AG09309 (cell line): ENCODE measurements at regions not wholly inside any gene's neighbourhood (a gene's known extent, or its start where the extent isn't known, plus 50 kb on each side); places are given as distances from the start of the nearest gene placed in this dataset.

Experiments used
- DNase-seq: peaks from one replicate; pipeline ENCODE4 v3.0.0-alpha.2; 2010; ENCODE audit warnings: low read depth
- H3K4me3 ChIP-seq: 2 replicates; pipeline ENCODE4 v1.5.1; 2011; ENCODE audit warnings: mild to moderate bottlenecking, low read depth, low read length, moderate library complexity; ENCODE audit not compliant: control insufficient read depth
- TF ChIP-seq, protein P1 (sequence below): IDR thresholded peaks from 2 replicates; pipeline ENCODE4 v1.5.1; 2011; ENCODE audit warnings: mild to moderate bottlenecking, low read depth, low read length, inconsistent platforms; ENCODE audit not compliant: insufficient read depth, control insufficient read depth; ENCODE audit errors: missing control alignments

DNA sequence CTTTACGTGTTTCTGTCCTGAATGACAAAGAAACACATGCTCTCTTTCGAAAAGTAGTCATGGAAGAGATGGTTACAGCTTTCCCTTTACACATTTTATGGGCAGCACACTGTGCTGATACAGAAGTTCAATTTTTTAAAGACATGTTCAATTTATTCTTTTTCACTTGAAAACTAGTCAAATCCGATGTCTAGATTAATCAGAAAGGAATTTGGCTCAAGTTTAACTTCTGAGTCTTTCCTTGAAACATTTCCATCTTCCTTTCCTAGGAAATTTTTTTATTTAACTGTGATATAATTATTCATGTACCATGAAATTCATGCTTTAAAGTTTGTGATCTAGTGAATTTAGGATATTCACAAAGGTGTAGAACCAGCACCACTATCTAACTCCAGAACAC, 360.1 kb downstream of the TNS3 start:
- TF ChIP-seq, protein P1, sequence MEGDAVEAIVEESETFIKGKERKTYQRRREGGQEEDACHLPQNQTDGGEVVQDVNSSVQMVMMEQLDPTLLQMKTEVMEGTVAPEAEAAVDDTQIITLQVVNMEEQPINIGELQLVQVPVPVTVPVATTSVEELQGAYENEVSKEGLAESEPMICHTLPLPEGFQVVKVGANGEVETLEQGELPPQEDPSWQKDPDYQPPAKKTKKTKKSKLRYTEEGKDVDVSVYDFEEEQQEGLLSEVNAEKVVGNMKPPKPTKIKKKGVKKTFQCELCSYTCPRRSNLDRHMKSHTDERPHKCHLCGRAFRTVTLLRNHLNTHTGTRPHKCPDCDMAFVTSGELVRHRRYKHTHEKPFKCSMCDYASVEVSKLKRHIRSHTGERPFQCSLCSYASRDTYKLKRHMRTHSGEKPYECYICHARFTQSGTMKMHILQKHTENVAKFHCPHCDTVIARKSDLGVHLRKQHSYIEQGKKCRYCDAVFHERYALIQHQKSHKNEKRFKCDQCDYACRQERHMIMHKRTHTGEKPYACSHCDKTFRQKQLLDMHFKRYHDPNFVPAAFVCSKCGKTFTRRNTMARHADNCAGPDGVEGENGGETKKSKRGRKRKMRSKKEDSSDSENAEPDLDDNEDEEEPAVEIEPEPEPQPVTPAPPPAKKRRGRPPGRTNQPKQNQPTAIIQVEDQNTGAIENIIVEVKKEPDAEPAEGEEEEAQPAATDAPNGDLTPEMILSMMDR: no peak
- DNase-seq: no peak
- no peak overlapping the region for H3K4me3 ChIP-seq

DNA sequence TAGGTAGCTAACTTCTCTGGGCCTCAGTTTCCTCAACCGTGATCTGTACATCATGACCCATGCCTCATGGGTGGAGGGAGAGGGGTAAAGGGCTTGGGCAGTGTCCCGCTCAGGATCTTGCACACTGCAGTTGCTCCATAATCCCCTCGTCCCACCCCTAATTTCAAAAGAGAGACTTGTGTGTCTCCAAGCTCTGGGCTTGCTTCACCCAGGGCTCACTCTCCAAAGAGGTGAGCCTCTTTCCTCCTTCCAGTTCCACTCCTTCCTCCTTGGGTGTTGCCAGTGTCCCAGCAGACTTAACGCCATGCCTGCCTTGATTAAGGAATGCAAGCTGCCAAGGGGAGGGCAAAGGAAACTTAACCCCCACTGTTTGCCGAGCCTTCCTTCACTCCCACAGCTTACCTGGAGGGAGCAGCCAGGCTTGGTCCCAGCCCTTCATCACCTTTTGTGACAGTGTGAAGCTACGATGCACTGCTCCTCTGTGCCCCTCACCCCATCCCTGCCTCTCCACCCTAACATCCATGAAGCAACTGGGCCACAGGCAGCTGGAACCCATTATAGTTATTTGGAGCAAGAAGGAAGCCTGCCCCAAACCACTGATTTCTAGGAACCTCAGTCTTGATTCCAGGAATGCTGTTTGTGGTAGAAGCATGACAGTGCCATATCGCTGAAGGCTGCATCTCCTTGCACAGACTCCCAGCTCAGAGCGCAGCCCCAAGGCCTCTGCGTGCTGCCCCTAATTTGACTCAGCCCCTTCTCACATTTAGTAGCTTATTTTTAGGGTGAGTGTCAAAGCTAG, 363.3 kb downstream of the TNS3 start:
- no peak overlapping the region for H3K4me3 ChIP-seq
- peak; percentile 59 for DNase-seq
- TF ChIP-seq, protein P1: no peak

DNA sequence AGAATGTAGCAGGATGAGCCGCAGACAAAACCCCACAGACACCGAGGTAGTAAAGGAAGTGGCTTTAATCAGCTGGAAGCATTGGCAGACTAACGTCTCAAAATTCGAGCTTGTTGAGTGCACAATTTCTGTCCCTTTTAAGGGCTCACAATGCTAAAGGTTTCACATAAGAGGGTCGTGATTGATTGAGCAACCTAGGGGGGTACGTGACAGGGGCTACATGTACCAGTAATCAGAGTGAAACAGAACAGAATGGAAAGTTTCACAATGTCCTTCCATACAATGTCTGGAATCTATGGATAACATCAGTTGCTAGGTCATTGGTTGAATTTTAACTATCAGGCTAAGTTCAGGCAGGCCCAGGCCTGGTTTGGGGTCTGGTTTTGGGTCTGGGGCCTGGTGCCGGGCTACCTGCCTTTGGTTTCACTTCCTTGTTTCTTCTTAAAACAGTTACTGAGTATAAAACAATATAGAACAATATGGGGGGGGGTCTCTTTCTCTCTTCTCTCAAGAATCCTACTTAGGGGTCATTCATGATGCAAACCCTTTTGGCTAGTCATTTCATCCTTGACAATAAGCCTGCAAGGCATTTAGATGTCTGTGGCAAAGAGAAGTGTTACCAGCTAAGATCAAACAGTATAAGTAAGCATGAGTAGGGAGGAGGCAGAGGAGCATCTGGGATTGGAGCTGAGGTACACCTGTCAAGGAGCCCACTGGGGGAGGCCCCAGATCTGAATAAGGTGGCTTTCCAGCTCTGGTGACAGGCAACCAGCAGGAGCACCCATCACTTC, 364.1 kb downstream of the TNS3 start:
- no peak for DNase-seq

DNA sequence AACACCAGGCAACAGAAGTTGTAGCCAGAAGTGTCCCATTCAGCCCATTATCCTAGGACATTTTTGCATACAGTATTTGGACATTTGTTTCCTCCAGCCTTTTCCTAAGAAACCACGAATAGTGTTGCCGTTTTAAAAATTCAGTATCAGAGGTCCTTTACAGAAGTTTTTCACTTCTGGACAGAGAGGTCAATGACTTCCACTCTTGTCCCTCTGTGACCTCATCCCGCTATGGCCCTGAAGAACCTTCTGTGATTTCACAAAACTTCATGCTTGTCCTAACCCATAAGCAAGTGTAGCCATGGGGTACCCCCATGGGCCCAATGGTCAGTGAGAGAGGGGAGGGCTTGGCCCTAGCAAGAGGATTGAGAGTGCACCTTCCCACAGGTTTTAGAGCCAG, 364.8 kb downstream of the TNS3 start:
- no peak for DNase-seq
- H3K4me3 ChIP-seq: no peak overlapping the region
- TF ChIP-seq, protein P1: no peak

More for the DNA sequence above, 364.1 kb downstream of the TNS3 start:
- TF ChIP-seq, protein P1: no peak
- H3K4me3 ChIP-seq: no peak overlapping the region

DNA sequence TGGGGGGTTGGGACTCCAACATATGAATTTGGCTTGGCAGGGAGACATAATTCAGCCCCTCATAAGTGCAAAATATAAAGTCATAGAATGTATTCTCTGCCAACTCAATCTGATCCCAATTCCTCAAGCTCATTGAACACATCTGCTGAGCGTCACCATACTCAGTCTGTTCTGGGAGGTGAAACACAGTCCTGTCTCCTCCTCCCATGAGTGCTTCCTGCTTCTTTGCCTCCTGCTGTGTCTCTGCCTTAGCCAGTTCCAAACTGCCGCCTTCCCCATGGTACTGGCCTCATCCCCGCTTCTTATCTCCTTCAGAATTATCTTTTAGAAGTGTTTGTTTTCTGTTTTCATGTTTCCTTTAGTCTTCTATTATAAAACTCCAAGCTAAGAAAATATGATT, 365.5 kb downstream of the TNS3 start:
- TF ChIP-seq, protein P1: no peak
- no peak overlapping the region for H3K4me3 ChIP-seq
- no peak for DNase-seq

DNA sequence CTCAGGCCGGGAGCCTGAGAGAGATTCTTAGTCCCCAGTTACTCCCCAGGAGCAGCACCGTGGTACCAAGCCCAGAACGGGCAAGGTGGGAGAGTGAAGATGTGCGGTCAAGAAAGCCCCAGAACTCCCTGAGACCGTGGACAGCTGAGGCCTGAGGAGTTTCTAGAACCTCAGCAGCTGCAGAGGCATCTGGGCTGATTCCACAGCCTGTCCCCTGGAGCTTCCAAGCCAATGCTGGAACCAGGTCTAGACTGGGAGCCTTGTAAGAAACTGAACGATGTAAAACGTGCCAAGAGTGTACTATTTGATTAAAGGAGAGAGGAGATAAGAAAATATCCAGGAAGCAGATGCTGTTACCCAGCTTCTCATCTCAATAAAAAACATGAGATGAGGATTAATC, 366.3 kb downstream of the TNS3 start:
- TF ChIP-seq, protein P1: no peak
- H3K4me3 ChIP-seq: no peak overlapping the region
- DNase-seq: no peak
